ENCODE measurements at regions not wholly inside any gene's neighbourhood (a gene's known extent, or its start where the extent isn't known, plus 50 kb on each side); places are given as distances from the start of the nearest gene placed in this dataset.

- TF ChIP-seq ZC3H11A (IDR thresholded peaks at IDR 0.05): no peak
- TF ChIP-seq MAFK (IDR thresholded peaks at IDR 0.05; ENCODE audit: partially characterized antibody): no peak
- TF ChIP-seq MYC (IDR thresholded peaks at IDR 0.05; ENCODE audit: borderline replicate concordance, low read length): no peak
- no peak for TF ChIP-seq KDM1A (IDR thresholded peaks at IDR 0.05; ENCODE audit: low read depth)
- no peak for TF ChIP-seq E2F6 (IDR thresholded peaks at IDR 0.05; ENCODE audit: borderline replicate concordance, low read depth)
- TF ChIP-seq, protein P1, sequence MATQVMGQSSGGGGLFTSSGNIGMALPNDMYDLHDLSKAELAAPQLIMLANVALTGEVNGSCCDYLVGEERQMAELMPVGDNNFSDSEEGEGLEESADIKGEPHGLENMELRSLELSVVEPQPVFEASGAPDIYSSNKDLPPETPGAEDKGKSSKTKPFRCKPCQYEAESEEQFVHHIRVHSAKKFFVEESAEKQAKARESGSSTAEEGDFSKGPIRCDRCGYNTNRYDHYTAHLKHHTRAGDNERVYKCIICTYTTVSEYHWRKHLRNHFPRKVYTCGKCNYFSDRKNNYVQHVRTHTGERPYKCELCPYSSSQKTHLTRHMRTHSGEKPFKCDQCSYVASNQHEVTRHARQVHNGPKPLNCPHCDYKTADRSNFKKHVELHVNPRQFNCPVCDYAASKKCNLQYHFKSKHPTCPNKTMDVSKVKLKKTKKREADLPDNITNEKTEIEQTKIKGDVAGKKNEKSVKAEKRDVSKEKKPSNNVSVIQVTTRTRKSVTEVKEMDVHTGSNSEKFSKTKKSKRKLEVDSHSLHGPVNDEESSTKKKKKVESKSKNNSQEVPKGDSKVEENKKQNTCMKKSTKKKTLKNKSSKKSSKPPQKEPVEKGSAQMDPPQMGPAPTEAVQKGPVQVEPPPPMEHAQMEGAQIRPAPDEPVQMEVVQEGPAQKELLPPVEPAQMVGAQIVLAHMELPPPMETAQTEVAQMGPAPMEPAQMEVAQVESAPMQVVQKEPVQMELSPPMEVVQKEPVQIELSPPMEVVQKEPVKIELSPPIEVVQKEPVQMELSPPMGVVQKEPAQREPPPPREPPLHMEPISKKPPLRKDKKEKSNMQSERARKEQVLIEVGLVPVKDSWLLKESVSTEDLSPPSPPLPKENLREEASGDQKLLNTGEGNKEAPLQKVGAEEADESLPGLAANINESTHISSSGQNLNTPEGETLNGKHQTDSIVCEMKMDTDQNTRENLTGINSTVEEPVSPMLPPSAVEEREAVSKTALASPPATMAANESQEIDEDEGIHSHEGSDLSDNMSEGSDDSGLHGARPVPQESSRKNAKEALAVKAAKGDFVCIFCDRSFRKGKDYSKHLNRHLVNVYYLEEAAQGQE (IDR thresholded peaks at IDR 0.05): no peak
- Histone ChIP-seq H3K4me1 (no peaks in the 10 kb centered on the region), H3K9me3 (no peaks in the 10 kb centered on the region), H3K4me2 (no peak overlapping the region), H3K4me3 (no peak overlapping the region), H3K27ac (0 out of 6 replicates have a peak overlapping the region, but pooled peaks of 1 of the 2 experiments have one; percentile 1)
- ChIA-PET POLR2A (no interaction called here), CTCF (interaction anchor here (1.3 kb wide), 1 partner anchor 9 kb away, joined by 4 read pairs; no protein-coding TSS in a partner anchor)
- FAIRE-seq: no peak
- no peak for ATAC-seq
- 62% methylated on average over 4 of the region's 4 CpGs for WGBS (ENCODE audit: missing lambda C conversion rate)
- DNase-seq (ENCODE audit: low read depth in 1 of 2, low spot score in 1 of 2): no peak
Measured at GRCh38 chr15:58314593-58315216, 117.1 kb upstream of the LIPC start.

- TF ChIP-seq NFE2L2 (conservative IDR thresholded peaks at IDR 0.05; ENCODE audit: low read length) (no peak), ZFP36 (IDR thresholded peaks at IDR 0.05; ENCODE audit: borderline replicate concordance, partially characterized antibody) (no peak), ATOH8 (CRISPR knock-in tag; IDR thresholded peaks at IDR 0.05; ENCODE audit: low read depth) (no peak), MAZ (IDR thresholded peaks at IDR 0.05; ENCODE audit: borderline replicate concordance, low read depth, low read length) (no peak), HOXB13 (CRISPR knock-in tag; IDR thresholded peaks at IDR 0.05; ENCODE audit: low read depth) (no peak), TP53 (CRISPR knock-in tag; IDR thresholded peaks at IDR 0.05) (no peak), RARB (CRISPR knock-in tag; IDR thresholded peaks at IDR 0.05) (no peak), JUNB (IDR thresholded peaks at IDR 0.05) (no peak), TFCP2L1 (CRISPR knock-in tag; IDR thresholded peaks at IDR 0.05) (no peak), FOXS1 (CRISPR knock-in tag; IDR thresholded peaks at IDR 0.05) (no peak), MYC (IDR thresholded peaks at IDR 0.05; ENCODE audit: borderline replicate concordance, low read length) (no peak), KDM1A (IDR thresholded peaks at IDR 0.05; ENCODE audit: low read depth) (no peak), ZC3H11A (IDR thresholded peaks at IDR 0.05) (no peak), RAD21 (conservative IDR thresholded peaks at IDR 0.05 in 1 of 2, IDR thresholded peaks at IDR 0.05 in 1 of 2) (no peak), EP300 (IDR thresholded peaks at IDR 0.05) (no peak), NPAS2 (CRISPR knock-in tag; IDR thresholded peaks at IDR 0.05; ENCODE audit: borderline replicate concordance) (no peak)
- TF ChIP-seq, protein P2, sequence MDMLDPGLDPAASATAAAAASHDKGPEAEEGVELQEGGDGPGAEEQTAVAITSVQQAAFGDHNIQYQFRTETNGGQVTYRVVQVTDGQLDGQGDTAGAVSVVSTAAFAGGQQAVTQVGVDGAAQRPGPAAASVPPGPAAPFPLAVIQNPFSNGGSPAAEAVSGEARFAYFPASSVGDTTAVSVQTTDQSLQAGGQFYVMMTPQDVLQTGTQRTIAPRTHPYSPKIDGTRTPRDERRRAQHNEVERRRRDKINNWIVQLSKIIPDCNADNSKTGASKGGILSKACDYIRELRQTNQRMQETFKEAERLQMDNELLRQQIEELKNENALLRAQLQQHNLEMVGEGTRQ (IDR thresholded peaks at IDR 0.05): no peak
- TF ChIP-seq, protein P3, sequence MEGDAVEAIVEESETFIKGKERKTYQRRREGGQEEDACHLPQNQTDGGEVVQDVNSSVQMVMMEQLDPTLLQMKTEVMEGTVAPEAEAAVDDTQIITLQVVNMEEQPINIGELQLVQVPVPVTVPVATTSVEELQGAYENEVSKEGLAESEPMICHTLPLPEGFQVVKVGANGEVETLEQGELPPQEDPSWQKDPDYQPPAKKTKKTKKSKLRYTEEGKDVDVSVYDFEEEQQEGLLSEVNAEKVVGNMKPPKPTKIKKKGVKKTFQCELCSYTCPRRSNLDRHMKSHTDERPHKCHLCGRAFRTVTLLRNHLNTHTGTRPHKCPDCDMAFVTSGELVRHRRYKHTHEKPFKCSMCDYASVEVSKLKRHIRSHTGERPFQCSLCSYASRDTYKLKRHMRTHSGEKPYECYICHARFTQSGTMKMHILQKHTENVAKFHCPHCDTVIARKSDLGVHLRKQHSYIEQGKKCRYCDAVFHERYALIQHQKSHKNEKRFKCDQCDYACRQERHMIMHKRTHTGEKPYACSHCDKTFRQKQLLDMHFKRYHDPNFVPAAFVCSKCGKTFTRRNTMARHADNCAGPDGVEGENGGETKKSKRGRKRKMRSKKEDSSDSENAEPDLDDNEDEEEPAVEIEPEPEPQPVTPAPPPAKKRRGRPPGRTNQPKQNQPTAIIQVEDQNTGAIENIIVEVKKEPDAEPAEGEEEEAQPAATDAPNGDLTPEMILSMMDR (IDR thresholded peaks at IDR 0.05): no peak
- CTCF ChIA-PET: no interaction called here
Measured at GRCh38 chr15:58318517-58318916, 113.3 kb upstream of the LIPC start.

More at GRCh38 chr15:58318517-58318916, 113.3 kb upstream of the LIPC start:
- no peaks in the 10 kb centered on the region; the same call in 2 of the 3 replicates for H3K9me3 ChIP-seq
- no peaks in the 10 kb centered on the region for H3K4me1 ChIP-seq
- H3K27ac ChIP-seq: no peak overlapping the region
- ATAC-seq (no peak), DNase-seq (ENCODE audit: low read depth in 1 of 2, low spot score in 1 of 2) (no peak), FAIRE-seq (peak; percentile 65)
- H3K4me2 ChIP-seq: no peak overlapping the region
- 76% methylated on average over 6 of the region's 6 CpGs for WGBS (ENCODE audit: missing lambda C conversion rate)
- H3K4me3 ChIP-seq: no peak overlapping the region
- POLR2A ChIA-PET: no interaction called here
